Suprapubic skin (tissue), 3 donors: ENCODE measurements at regions not wholly inside any gene's neighbourhood (a gene's known extent, or its start where the extent isn't known, plus 50 kb on each side); places are given as distances from the start of the nearest gene placed in this dataset.

Experiments
- CTCF ChIP-seq, 2 donors: fragments of 200-600 bp in 1 of 2; fragments of 450-650 bp in 1 of 2; sonication (generic) in 1 of 2; IDR thresholded peaks; one replicate each; pipeline ENCODE4 v1.5.1; 2016 to 2019; ENCODE audit warnings: antibody characterized with exemption in 2 of 2, mild to moderate bottlenecking in 1 of 2, moderate library complexity in 1 of 2
- POLR2A ChIP-seq, 2 donors: fragments of 450-650 bp; IDR thresholded peaks; one replicate each; pipeline ENCODE4 v1.6.1; 2017; ENCODE audit warnings: antibody characterized with exemption in 2 of 2, mild to moderate bottlenecking in 2 of 2, moderate library complexity in 2 of 2

- no peak for TF ChIP-seq POLR2A (IDR thresholded peaks at IDR 0.05)
- no peak for TF ChIP-seq CTCF (IDR thresholded peaks at IDR 0.05)
Observed at GRCh38 chr2:19644763-19645162, 257.0 kb downstream of the TTC32 start.
